Heart right ventricle (tissue), 16 donors: ENCODE measurements at regions not wholly inside any gene's neighbourhood (a gene's known extent, or its start where the extent isn't known, plus 50 kb on each side); places are given as distances from the start of the nearest gene placed in this dataset.

ENCODE experiments used
- ATAC-seq, 8 donors: fragments of 200-7000 bp; cut with Tn5 transposase; one replicate each; pipeline ENCODE4 v1.9.1; 2020; ENCODE audit warnings: mild to moderate bottlenecking in 8 of 8, moderate library complexity in 8 of 8, moderate number of reproducible peaks in 1 of 8
- DNase-seq, 2 donors: peaks; one replicate each; pipeline ENCODE4 v3.0.0-alpha.2; 2020
- H3K27ac ChIP-seq, 10 donors: fragments of 200-600 bp; sonication (generic) in 2 of 10; one replicate each; pipeline versions ENCODE4 v1.5.0 to v1.8.0; 2020 to 2022; ENCODE audit warnings: mild to moderate bottlenecking in 3 of 10
- H3K27me3 ChIP-seq, 7 donors: fragments of 200-600 bp; one replicate each; pipeline ENCODE4 v1.8.0; 2021 to 2022; ENCODE audit warnings: mild to moderate bottlenecking in 2 of 7
- H3K36me3 ChIP-seq, 9 donors: fragments of 200-600 bp; sonication (generic) in 1 of 9; one replicate each; pipeline versions ENCODE4 v1.5.0 to v1.8.0; 2020 to 2022; ENCODE audit warnings: mild to moderate bottlenecking in 2 of 9
- H3K4me1 ChIP-seq, 9 donors: fragments of 200-600 bp; sonication (generic) in 1 of 9; one replicate each; pipeline versions ENCODE4 v1.5.0 to v1.8.0; 2020 to 2022; ENCODE audit warnings: mild to moderate bottlenecking in 4 of 9
- H3K4me3 ChIP-seq, 10 donors: fragments of 200-600 bp; sonication (generic) in 2 of 10; one replicate each; pipeline versions ENCODE4 v1.5.0 to v1.8.0; 2020 to 2022; ENCODE audit warnings: mild to moderate bottlenecking in 7 of 10, moderate library complexity in 2 of 10
- H3K9me3 ChIP-seq, 11 donors: fragments of 200-600 bp in 10 of 11; sonication (generic) in 2 of 11; one replicate each; pipeline versions ENCODE4 v1.5.0 to v1.8.0; 2013 to 2022; ENCODE audit warnings: mild to moderate bottlenecking in 2 of 11, control low read depth in 1 of 11, moderate library complexity in 1 of 11
- WGBS, 2 donors: extraction: QIAGEN DNeasy Blood & Tissue Kit; methylation state at CpG; one replicate each; pipeline ENCODE4 v1.1.7; 2013; ENCODE audit warnings: inconsistent platforms in 1 of 2; 5-methylcytosine and 5-hydroxymethylcytosine counted together
- intact Hi-C, 10 donors: fragments of 100-400 bp; cut with DNase I; formaldehyde crosslinking; loops; one replicate each; pipeline versions ENCODE4 v1.11.1 to v1.14.2; 2022
- TF ChIP-seq, protein P1 (sequence below), 9 donors: fragments of 200-600 bp; sonication (generic) in 2 of 9; IDR thresholded peaks; one replicate each; pipeline versions ENCODE4 v1.5.0 to v1.8.0; 2021 to 2022; ENCODE audit warnings: antibody characterized with exemption in 9 of 9, mild to moderate bottlenecking in 5 of 9, moderate library complexity in 1 of 9
- donor health status: Arrhythmogenic right ventricular cardiomyopathy.
- donor health status: ischemic (EF 13 %, LVEDD 7.1; RV severe dilation, severe dysfunction).
- donor health status: healthy with polysubstance abuse.
- donor health status: DM: no; HTN: yes; CAD: no.
- donor health status: DM: no; HTN: no; CAD: no.
- donor health status: ischemic (EF 25% LVEDD 6.9; RV normal size, moderate dysfunction).
- donor health status: ischemic (EF 25% LVEDD 5.7; RV mildly dilated, moderate dysfunction).
- donor health status: healthy.
- donor health status: DM: yes; HTN: yes; CAD: no.
- donor health status: Ischemic cardiomyopathy.
- donor health status: ischemic (EF 35%, LVEDD 5.7; RV mildly dilated, moderate dysfunction).
- donor health status: nonischemic (EF 11% LVEDD 7.7; RV severe dilation, severe dysfunction).
- donor health status: DM: yes; HTN: yes; CAD: no.
- donor health status: PGD.
- donor health status: ischemic (EF 29% LVEDD 5.4; RV normal size, mild dysfunction).
- donor health status: nonischemic (EF 23%, LVEDD 6.1; RV moderate dilation, normal function).

DNA sequence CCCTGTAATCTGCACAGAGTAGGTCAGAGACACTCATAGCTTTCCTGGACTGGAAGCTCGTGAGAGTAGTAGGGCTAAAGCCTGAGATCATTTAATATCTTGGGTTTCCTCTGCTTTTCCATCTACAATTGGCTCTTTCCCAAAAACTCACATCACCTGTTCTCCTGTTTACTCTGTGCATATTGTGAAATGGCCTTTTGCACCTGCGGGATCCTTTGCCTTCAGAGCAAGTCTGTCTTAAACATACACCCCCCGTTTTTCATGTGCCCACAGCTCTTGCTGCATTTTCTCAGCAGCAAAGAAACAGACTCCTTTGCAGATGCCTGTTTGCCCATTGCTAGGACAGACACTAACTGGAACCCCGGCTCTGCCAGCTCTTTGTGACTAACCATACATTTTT, 608.3 kb upstream of the PCDH10 start:
- H3K4me1 ChIP-seq = no peaks in the 10 kb centered on the region
- DNase-seq (no peak), ATAC-seq (no peak)
- no peak overlapping the region for H3K4me3 ChIP-seq
- no peaks in the 10 kb centered on the region for H3K36me3 ChIP-seq
- H3K27ac ChIP-seq = no peak overlapping the region
- TF ChIP-seq, protein P1, sequence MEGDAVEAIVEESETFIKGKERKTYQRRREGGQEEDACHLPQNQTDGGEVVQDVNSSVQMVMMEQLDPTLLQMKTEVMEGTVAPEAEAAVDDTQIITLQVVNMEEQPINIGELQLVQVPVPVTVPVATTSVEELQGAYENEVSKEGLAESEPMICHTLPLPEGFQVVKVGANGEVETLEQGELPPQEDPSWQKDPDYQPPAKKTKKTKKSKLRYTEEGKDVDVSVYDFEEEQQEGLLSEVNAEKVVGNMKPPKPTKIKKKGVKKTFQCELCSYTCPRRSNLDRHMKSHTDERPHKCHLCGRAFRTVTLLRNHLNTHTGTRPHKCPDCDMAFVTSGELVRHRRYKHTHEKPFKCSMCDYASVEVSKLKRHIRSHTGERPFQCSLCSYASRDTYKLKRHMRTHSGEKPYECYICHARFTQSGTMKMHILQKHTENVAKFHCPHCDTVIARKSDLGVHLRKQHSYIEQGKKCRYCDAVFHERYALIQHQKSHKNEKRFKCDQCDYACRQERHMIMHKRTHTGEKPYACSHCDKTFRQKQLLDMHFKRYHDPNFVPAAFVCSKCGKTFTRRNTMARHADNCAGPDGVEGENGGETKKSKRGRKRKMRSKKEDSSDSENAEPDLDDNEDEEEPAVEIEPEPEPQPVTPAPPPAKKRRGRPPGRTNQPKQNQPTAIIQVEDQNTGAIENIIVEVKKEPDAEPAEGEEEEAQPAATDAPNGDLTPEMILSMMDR (IDR thresholded peaks at IDR 0.05) = no peak
- H3K9me3 ChIP-seq = peaks cover 0 to 32% (median 1%) of the 10 kb centered on the region in 11 donors
- no peaks in the 10 kb centered on the region for H3K27me3 ChIP-seq
- intact Hi-C loops = no loop called here
- 67% methylated on average over 4 of the region's 4 CpGs for WGBS, 2 donors

DNA sequence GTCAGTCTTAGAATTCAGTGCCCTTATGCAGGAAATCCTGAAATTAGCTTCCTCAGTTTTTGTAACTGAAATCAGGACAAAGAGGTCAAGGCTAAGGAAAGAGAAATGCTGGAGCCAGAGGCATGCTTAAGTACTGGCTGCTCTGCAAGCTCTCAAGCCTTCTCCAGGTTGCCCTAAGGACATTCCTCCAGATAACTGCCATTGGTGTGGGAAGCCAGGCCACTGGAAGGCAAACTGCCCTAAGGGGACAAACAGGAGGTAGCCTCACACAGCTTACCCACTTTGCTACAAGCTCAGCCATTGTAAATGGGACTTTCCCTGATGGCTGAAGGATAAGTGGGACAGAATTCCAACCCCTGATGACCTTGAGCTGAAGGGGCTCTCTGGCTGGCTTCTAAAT, 606.9 kb upstream of the PCDH10 start:
- TF ChIP-seq, protein P1 (IDR thresholded peaks at IDR 0.05) = no peak
- peaks cover 0 to 32% (median 0%) of the 10 kb centered on the region in 11 donors for H3K9me3 ChIP-seq
- ATAC-seq (no peak), DNase-seq (no peak)
- H3K36me3 ChIP-seq = no peaks in the 10 kb centered on the region
- no peaks in the 10 kb centered on the region for H3K27me3 ChIP-seq
- intact Hi-C loops = no loop called here
- no peak overlapping the region for H3K4me3 ChIP-seq
- H3K4me1 ChIP-seq = no peaks in the 10 kb centered on the region
- no peak overlapping the region for H3K27ac ChIP-seq

DNA sequence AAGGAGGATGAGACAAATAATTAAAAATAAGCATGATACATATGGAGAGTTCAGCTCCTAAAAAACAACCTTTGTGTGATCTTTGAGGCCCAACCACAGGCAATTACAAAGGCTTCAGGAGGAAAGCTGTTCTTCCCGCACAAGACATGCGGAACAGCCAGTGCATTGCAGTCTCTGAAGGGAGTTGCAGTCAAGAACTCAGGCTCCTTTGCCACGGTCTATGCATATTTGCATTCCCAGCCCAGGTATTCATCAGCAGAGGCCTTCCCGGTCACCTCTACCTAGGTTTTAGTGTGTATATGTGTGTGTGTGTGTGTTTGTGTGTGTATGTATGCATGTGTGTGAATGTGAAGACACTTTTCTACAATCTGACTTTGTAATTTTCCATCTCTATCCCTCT, 600.6 kb upstream of the PCDH10 start:
- intact Hi-C loops = no loop called here
- TF ChIP-seq, protein P1 (IDR thresholded peaks at IDR 0.05) = no peak
- WGBS, 2 donors = 88% methylated on average over 4 of the region's 4 CpGs
- no peaks in the 10 kb centered on the region for H3K4me1 ChIP-seq
- peaks cover 0 to 18% (median 0%) of the 10 kb centered on the region in 11 donors for H3K9me3 ChIP-seq
- no peak for ATAC-seq
- no peaks in the 10 kb centered on the region for H3K27me3 ChIP-seq
- H3K4me3 ChIP-seq = no peak overlapping the region
- no peak for DNase-seq
- H3K36me3 ChIP-seq = no peaks in the 10 kb centered on the region
- no peak overlapping the region for H3K27ac ChIP-seq

DNA sequence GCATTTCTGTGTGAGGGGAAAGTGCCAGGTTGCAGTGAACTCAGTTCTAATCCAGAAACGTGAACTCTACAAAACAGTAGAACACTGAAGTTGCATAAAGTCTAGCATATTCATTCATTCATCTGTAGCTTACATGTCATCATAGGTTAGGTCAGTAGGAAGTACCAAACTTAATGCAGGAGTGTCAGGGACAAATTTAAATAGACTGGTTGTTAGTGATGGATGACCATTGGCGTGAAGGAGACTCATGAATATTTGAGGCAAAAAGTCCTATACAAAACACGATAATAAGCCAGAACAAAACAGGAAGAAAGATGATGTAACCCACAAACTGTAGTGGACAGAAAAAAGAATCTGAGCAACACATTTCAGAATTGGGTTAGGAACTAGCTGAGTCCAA, 592.8 kb upstream of the PCDH10 start:
- no peaks in the 10 kb centered on the region for H3K27me3 ChIP-seq
- no peak overlapping the region for H3K4me3 ChIP-seq
- DNase-seq (no peak), ATAC-seq (no peak)
- H3K27ac ChIP-seq = no peak overlapping the region
- H3K9me3 ChIP-seq = peaks cover 0 to 5% (median 0%) of the 10 kb centered on the region in 11 donors
- H3K4me1 ChIP-seq = no peaks in the 10 kb centered on the region
- intact Hi-C loops = no loop called here
- 72 to 74% methylated on average over 3 of the region's 3 CpGs for WGBS, 2 donors
- no peaks in the 10 kb centered on the region for H3K36me3 ChIP-seq
- TF ChIP-seq, protein P1 (IDR thresholded peaks at IDR 0.05) = no peak

DNA sequence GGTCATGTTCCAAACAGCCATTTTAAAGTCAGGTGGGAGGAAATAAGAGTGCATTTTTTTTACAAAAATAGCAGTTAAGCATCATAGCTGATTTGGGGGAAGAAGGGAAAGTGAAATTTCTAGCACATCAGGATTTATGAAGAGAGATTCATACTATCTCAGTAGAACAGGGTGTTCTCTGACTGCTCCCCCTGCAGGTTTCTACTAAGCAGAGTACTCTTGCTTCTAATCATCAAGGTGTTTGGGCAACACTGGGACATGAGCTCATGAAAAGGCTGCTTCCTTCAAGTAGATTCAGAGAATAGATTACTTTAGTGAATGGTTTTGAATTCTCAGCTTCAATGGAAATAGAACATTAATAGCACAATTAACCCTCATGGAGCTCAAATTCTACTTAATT, 591.4 kb upstream of the PCDH10 start:
- no peak overlapping the region for H3K4me3 ChIP-seq
- ATAC-seq = no peak
- no peak overlapping the region for H3K27ac ChIP-seq
- H3K9me3 ChIP-seq = peaks cover 0 to 1% (median 0%) of the 10 kb centered on the region in 11 donors
- intact Hi-C loops = no loop called here
- DNase-seq = no peak
- TF ChIP-seq, protein P1 (IDR thresholded peaks at IDR 0.05) = no peak
- no peaks in the 10 kb centered on the region for H3K4me1 ChIP-seq
- H3K36me3 ChIP-seq = no peaks in the 10 kb centered on the region
- H3K27me3 ChIP-seq = no peaks in the 10 kb centered on the region
